ENCODE measurements at regions not wholly inside any gene's neighbourhood (a gene's known extent, or its start where the extent isn't known, plus 50 kb on each side); places are given as distances from the start of the nearest gene placed in this dataset.

DNA sequence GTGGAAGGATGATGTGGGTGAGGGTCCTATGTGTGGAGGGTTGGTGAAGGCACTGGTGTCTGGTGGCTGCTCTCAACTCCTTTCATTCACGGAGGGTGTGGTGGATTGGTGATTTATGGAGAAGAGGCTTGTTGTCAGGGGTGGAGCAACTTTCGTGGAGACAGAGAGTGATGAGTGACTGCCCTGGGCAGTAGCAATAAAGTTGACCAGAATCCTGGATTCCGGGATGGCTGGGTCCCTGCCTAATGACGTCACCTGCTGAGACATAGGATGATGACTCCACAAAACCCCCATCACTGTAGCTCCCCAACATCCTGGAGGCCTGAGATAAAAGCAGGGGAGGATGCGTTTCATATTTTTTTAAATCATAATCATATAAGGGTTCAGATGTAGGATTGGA lies 193.0 kb downstream of the ACKR3 start:
- no peaks in the 10 kb centered on the region for H3K36me3 ChIP-seq (replicated peaks in 1 of 2; ENCODE audit: insufficient read depth in 1 of 2, low read depth in 2 of 2)
- no peak for DNase-seq
- H3K27me3 ChIP-seq: no peaks in the 10 kb centered on the region
- no peaks in the 10 kb centered on the region for H3K9me3 ChIP-seq
- no peak overlapping the region for H3K27ac ChIP-seq
- intact Hi-C loops (cut with DNase I): no loop called here
- no peak overlapping the region for H3K4me3 ChIP-seq
- no peak for ATAC-seq
- no peak for TF ChIP-seq POLR2A (IDR thresholded peaks at IDR 0.05)
- TF ChIP-seq, protein P1, sequence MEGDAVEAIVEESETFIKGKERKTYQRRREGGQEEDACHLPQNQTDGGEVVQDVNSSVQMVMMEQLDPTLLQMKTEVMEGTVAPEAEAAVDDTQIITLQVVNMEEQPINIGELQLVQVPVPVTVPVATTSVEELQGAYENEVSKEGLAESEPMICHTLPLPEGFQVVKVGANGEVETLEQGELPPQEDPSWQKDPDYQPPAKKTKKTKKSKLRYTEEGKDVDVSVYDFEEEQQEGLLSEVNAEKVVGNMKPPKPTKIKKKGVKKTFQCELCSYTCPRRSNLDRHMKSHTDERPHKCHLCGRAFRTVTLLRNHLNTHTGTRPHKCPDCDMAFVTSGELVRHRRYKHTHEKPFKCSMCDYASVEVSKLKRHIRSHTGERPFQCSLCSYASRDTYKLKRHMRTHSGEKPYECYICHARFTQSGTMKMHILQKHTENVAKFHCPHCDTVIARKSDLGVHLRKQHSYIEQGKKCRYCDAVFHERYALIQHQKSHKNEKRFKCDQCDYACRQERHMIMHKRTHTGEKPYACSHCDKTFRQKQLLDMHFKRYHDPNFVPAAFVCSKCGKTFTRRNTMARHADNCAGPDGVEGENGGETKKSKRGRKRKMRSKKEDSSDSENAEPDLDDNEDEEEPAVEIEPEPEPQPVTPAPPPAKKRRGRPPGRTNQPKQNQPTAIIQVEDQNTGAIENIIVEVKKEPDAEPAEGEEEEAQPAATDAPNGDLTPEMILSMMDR (IDR thresholded peaks at IDR 0.05): no peak
- H3K4me1 ChIP-seq: no peaks in the 10 kb centered on the region
- 78 to 91% methylated on average over 5 of the region's 5 CpGs for WGBS, 2 donors

DNA sequence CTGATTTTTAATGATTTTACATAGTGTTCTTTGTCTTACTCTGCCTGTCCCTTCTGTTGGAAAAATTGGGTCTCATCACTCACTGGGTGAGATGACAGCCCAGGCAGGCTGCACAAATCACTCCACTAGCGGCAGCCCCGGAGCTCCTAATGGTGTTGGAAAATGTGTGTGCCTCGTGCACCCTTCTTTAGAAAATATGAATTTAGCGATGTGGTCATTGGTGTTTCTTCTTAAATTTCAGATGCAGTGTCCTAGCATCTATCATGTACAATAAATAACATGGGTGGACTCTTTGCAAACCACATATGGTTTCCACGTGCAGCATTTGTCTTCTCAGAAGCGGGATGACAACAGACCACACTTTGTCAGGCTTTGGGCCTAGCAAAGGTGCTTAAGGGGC lies 194.2 kb downstream of the ACKR3 start:
- no peak for TF ChIP-seq POLR2A (IDR thresholded peaks at IDR 0.05)
- TF ChIP-seq, protein P1 (IDR thresholded peaks at IDR 0.05): no peak
- Histone ChIP-seq H3K4me3 (no peak overlapping the region), H3K27me3 (no peaks in the 10 kb centered on the region), H3K4me1 (no peaks in the 10 kb centered on the region), H3K9me3 (no peaks in the 10 kb centered on the region), H3K27ac (no peak overlapping the region), H3K36me3 (replicated peaks in 1 of 2; ENCODE audit: insufficient read depth in 1 of 2, low read depth in 2 of 2) (no peaks in the 10 kb centered on the region)
- WGBS, 2 donors: 88 to 90% methylated on average over 6 of the region's 6 CpGs
- intact Hi-C loops (cut with DNase I): no loop called here
- DNase-seq (no peak), ATAC-seq (no peak)

DNA sequence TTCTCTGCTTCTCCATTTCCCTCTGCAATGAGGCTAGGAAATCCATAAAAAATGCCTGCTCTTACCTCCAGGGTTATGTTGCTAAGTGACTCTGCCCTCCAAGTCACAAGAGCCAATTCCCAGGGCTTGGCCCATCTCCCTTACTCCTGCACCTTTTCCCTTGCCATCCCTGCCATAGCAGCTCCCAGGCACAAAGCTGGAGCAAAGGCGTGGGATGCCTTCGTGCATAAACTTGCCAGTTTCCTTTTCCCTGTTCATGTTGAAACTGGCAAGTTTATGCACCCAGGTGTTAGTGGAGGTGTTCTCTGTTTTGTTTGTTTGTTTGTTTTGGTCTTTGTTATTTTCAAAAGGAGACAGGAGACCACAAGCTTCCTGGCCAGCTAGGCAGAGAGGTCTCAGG lies 195.1 kb downstream of the ACKR3 start:
- Histone ChIP-seq H3K27ac (no peak overlapping the region), H3K4me3 (no peak overlapping the region), H3K36me3 (replicated peaks in 1 of 2; ENCODE audit: insufficient read depth in 1 of 2, low read depth in 2 of 2) (no peaks in the 10 kb centered on the region), H3K4me1 (no peaks in the 10 kb centered on the region), H3K9me3 (no peaks in the 10 kb centered on the region), H3K27me3 (no peaks in the 10 kb centered on the region)
- ATAC-seq (no peak), DNase-seq (no peak)
- WGBS, 2 donors: 57 to 72% methylated on average over 2 of the region's 2 CpGs
- intact Hi-C loops (cut with DNase I): no loop called here
- TF ChIP-seq, protein P1 (IDR thresholded peaks at IDR 0.05): no peak
- TF ChIP-seq POLR2A (IDR thresholded peaks at IDR 0.05): no peak

DNA sequence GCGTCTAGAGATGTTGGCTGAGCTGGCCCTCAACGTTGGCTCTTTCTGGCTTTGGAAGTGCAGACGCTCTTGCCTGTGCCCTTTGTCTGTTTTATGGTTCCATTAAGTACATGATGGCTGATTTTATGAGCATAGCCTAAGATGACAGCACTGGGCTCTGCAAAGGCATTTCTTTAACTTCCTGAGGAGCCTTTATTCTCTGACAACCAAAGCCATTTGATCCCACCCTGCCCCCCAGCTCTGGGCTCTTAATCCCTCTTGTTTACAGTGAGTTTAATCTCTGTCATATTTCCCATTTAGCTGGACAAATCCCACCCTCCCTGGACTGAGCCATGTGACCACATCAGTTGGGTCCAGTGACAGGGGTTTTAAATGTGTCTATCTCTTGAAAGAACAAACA lies 195.9 kb downstream of the ACKR3 start:
- intact Hi-C loops (cut with DNase I): no loop called here
- ATAC-seq (no peak), DNase-seq (no peak)
- H3K27ac ChIP-seq: no peak overlapping the region
- no peaks in the 10 kb centered on the region for H3K27me3 ChIP-seq
- H3K4me1 ChIP-seq: no peaks in the 10 kb centered on the region
- no peaks in the 10 kb centered on the region for H3K36me3 ChIP-seq (replicated peaks in 1 of 2; ENCODE audit: insufficient read depth in 1 of 2, low read depth in 2 of 2)
- no peaks in the 10 kb centered on the region for H3K9me3 ChIP-seq
- no peak overlapping the region for H3K4me3 ChIP-seq
- TF ChIP-seq, protein P1 (IDR thresholded peaks at IDR 0.05): no peak
- TF ChIP-seq POLR2A (IDR thresholded peaks at IDR 0.05): no peak
- 79 to 92% methylated on average over 3 of the region's 3 CpGs for WGBS, 2 donors

DNA sequence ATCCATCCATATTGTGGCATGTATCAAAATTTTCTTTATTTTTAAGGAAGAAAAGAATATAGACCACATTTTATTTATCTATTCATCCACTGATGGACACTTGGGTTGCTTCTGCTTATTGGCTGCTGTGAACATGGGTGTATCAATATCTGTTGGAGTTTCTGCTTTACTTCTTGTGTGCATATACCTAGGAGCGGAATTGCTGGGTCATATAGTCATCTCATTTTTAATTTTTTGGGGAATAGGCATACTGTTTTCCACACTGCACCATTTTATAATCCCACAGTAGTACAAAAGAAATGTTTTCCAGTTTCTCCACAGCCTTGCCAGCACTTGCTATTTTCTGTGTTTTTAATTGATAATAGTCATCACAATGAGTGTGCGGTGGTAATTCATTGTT lies 197.2 kb downstream of the ACKR3 start:
- ATAC-seq: no peak
- Histone ChIP-seq H3K4me3 (no peak overlapping the region), H3K27me3 (no peaks in the 10 kb centered on the region), H3K9me3 (no peaks in the 10 kb centered on the region), H3K36me3 (replicated peaks in 1 of 2; ENCODE audit: insufficient read depth in 1 of 2, low read depth in 2 of 2) (no peaks in the 10 kb centered on the region), H3K4me1 (no peaks in the 10 kb centered on the region), H3K27ac (no peak overlapping the region)
- intact Hi-C loops (cut with DNase I): no loop called here
- 95 to 98% methylated on average over 2 of the region's 2 CpGs for WGBS, 2 donors
- no peak for TF ChIP-seq POLR2A (IDR thresholded peaks at IDR 0.05)
- TF ChIP-seq, protein P1 (IDR thresholded peaks at IDR 0.05): no peak
- no peak for DNase-seq

All from body of pancreas (tissue), 4 donors.